Thymus (tissue), 11 donors: ENCODE measurements at regions not wholly inside any gene's neighbourhood (a gene's known extent, or its start where the extent isn't known, plus 50 kb on each side); places are given as distances from the start of the nearest gene placed in this dataset.

Experiments used
- DNase-seq, 9 donors: peaks; one replicate each; pipeline ENCODE4 v3.0.0-alpha.2; 2013; ENCODE audit warnings: low spot score in 9 of 9, low read depth in 6 of 9, missing footprints in 1 of 9
- H3K27ac ChIP-seq, 2 donors: one replicate each; pipeline ENCODE4 v1.5.1; 2013; ENCODE audit warnings: control low read depth in 1 of 2, low read depth in 1 of 2, low read length in 1 of 2, mild to moderate bottlenecking in 1 of 2, moderate library complexity in 1 of 2
- H3K27me3 ChIP-seq, 2 donors: one replicate each; pipeline ENCODE4 v1.5.1; 2013; ENCODE audit warnings: low read length in 1 of 2; ENCODE audit not compliant: control insufficient read depth in 2 of 2, insufficient read depth in 1 of 2
- H3K36me3 ChIP-seq, 2 donors: one replicate each; pipeline ENCODE4 v1.5.1; 2013; ENCODE audit warnings: low read length in 1 of 2, mild to moderate bottlenecking in 1 of 2, moderate library complexity in 1 of 2; ENCODE audit not compliant: control insufficient read depth in 2 of 2, insufficient read depth in 2 of 2
- H3K4me1 ChIP-seq, 2 donors: one replicate each; pipeline ENCODE4 v1.5.1; 2013; ENCODE audit warnings: low read length in 2 of 2; ENCODE audit not compliant: control insufficient read depth in 2 of 2, insufficient read depth in 2 of 2
- H3K4me3 ChIP-seq, 2 donors: one replicate each; pipeline ENCODE4 v1.5.1; 2013; ENCODE audit warnings: low read length in 2 of 2, control low read depth in 1 of 2, mild to moderate bottlenecking in 1 of 2
- H3K9me3 ChIP-seq, 2 donors: one replicate each; pipeline ENCODE4 v1.5.1; 2013; ENCODE audit warnings: low read length in 1 of 2, mild to moderate bottlenecking in 1 of 2; ENCODE audit not compliant: control insufficient read depth in 2 of 2, insufficient read depth in 1 of 2
- WGBS: extraction: QIAGEN DNeasy Blood & Tissue Kit; methylation state at CpG from one replicate; pipeline ENCODE4 v1.1.7; 2013; 5-methylcytosine and 5-hydroxymethylcytosine counted together
- donor health status: healthy.

GRCh38 chr22:23522623-23523251, 57.4 kb downstream of the IGLL1 start:
- peaks cover 0 to 3% of the 10 kb centered on the region in 2 donors for H3K9me3 ChIP-seq
- no peak for DNase-seq
- peak overlapping the region in 1 of 2 donors; percentile 84 for H3K27ac ChIP-seq
- peaks cover 22 to 78% of the 10 kb centered on the region in 2 donors for H3K4me1 ChIP-seq
- 22% methylated on average over 38 of the region's 38 CpGs for WGBS
- no peaks in the 10 kb centered on the region for H3K36me3 ChIP-seq
- peak overlapping the region in 1 of 2 donors; percentile 25 for H3K4me3 ChIP-seq
- peaks cover 3 to 26% of the 10 kb centered on the region in 2 donors for H3K27me3 ChIP-seq

GRCh38 chr22:23521441-23522113, 58.5 kb downstream of the IGLL1 start:
- H3K27me3 ChIP-seq, result peaks cover 3 to 26% of the 10 kb centered on the region in 2 donors
- 4% methylated on average over 65 of the region's 65 CpGs for WGBS
- DNase-seq, result peak in 7 of 9 donors; percentile 59 to 82 (median 63)

GRCh38 chr22:23520863-23521440, 59.1 kb downstream of the IGLL1 start:
- H3K36me3 ChIP-seq, result no peaks in the 10 kb centered on the region
- H3K9me3 ChIP-seq, result peaks cover 0 to 3% of the 10 kb centered on the region in 2 donors
- DNase-seq, result no peak
- H3K4me1 ChIP-seq, result peaks cover 22 to 68% of the 10 kb centered on the region in 2 donors
- H3K27me3 ChIP-seq, result peaks cover 3 to 26% of the 10 kb centered on the region in 2 donors
- 86% methylated on average over 28 of the region's 28 CpGs for WGBS
- H3K27ac ChIP-seq, result peak overlapping the region in 1 of 2 donors; percentile 80
- H3K4me3 ChIP-seq, result peak overlapping the region in 1 of 2 donors; percentile 37

More at GRCh38 chr22:23521441-23522113, 58.5 kb downstream of the IGLL1 start:
- H3K27ac ChIP-seq, result peak overlapping the region in 1 of 2 donors; percentile 80
- H3K4me3 ChIP-seq, result peak overlapping the region; percentile 25 to 37
- H3K9me3 ChIP-seq, result peaks cover 0 to 3% of the 10 kb centered on the region in 2 donors
- peaks cover 22 to 73% of the 10 kb centered on the region in 2 donors for H3K4me1 ChIP-seq
- no peaks in the 10 kb centered on the region for H3K36me3 ChIP-seq

- WGBS, result 98% methylated on average over 11 of the region's 11 CpGs
- Histone ChIP-seq H3K4me3 (no peak overlapping the region), H3K36me3 (no peaks in the 10 kb centered on the region), H3K9me3 (peaks cover 0 to 3% of the 10 kb centered on the region in 2 donors), H3K27ac (no peak overlapping the region), H3K27me3 (peaks cover 3 to 26% of the 10 kb centered on the region in 2 donors), H3K4me1 (peaks cover 22 to 58% of the 10 kb centered on the region in 2 donors)
- DNase-seq, result no peak
Measured at GRCh38 chr22:23519442-23520157, 60.5 kb downstream of the IGLL1 start.

- Histone ChIP-seq H3K9me3 (peaks cover 0 to 3% of the 10 kb centered on the region in 2 donors), H3K4me1 (peaks cover 15 to 50% of the 10 kb centered on the region in 2 donors), H3K27me3 (peaks cover 3 to 26% of the 10 kb centered on the region in 2 donors), H3K4me3 (no peak overlapping the region), H3K27ac (no peak overlapping the region), H3K36me3 (no peaks in the 10 kb centered on the region)
- no peak for DNase-seq
- WGBS, result 89% methylated on average over 24 of the region's 24 CpGs
Measured at GRCh38 chr22:23518376-23519187, 61.5 kb downstream of the IGLL1 start.

- no peak overlapping the region for H3K4me3 ChIP-seq
- H3K36me3 ChIP-seq, result no peaks in the 10 kb centered on the region
- peaks cover 3 to 24% of the 10 kb centered on the region in 2 donors for H3K27me3 ChIP-seq
- WGBS, result 91% methylated on average over 4 of the region's 4 CpGs
- no peak for DNase-seq
- peaks cover 11 to 44% of the 10 kb centered on the region in 2 donors for H3K4me1 ChIP-seq
- no peak overlapping the region for H3K27ac ChIP-seq
- H3K9me3 ChIP-seq, result peaks cover 0 to 3% of the 10 kb centered on the region in 2 donors
Measured at GRCh38 chr22:23517804-23518375, 62.2 kb downstream of the IGLL1 start.

GRCh38 chr22:23516304-23516703, 63.8 kb downstream of the IGLL1 start:
- Histone ChIP-seq H3K36me3 (no peaks in the 10 kb centered on the region), H3K4me1 (peaks cover 4 to 30% of the 10 kb centered on the region in 2 donors), H3K27ac (no peak overlapping the region), H3K4me3 (no peak overlapping the region), H3K9me3 (no peaks in the 10 kb centered on the region), H3K27me3 (peaks cover 2 to 9% of the 10 kb centered on the region in 2 donors)
- DNase-seq, result no peak
- 95% methylated on average over 9 of the region's 9 CpGs for WGBS
